GM23338 (cell line): ENCODE measurements at regions not wholly inside any gene's neighbourhood (a gene's known extent, or its start where the extent isn't known, plus 50 kb on each side); places are given as distances from the start of the nearest gene placed in this dataset.
A peak's percentile ranks its signal among the peaks of the same experiment; 100 is the strongest.

Experiments used
- ATAC-seq: fragments of 200-7000 bp; cut with Tn5 transposase; 3 replicates; pipeline ENCODE4 v1.9.1; 2020
- DNase-seq: peaks from one replicate; pipeline ENCODE4 v3.0.0-alpha.2; 2015; ENCODE audit warnings: low spot score
- H2AFZ ChIP-seq: fragments of 200-600 bp; sonication (generic); 2 replicates; pipeline ENCODE4 v1.8.0; 2016; ENCODE audit warnings: antibody characterized with exemption, mild to moderate bottlenecking, moderate library complexity
- H3F3A ChIP-seq: fragments of 200-600 bp; sonication (generic); replicated peaks from 2 replicates; pipeline ENCODE4 v1.8.0; 2017; ENCODE audit warnings: antibody characterized with exemption, mixed run types, low read depth
- H3K27ac ChIP-seq: fragments of 200-600 bp; sonication (generic); 2 replicates; pipeline ENCODE4 v1.6.1; 2016; ENCODE audit warnings: low read depth
- H3K27me3 ChIP-seq: fragments of 200-600 bp; sonication (generic); 2 replicates; pipeline ENCODE4 v1.8.0; 2016; ENCODE audit warnings: mild to moderate bottlenecking, mixed run types, moderate library complexity; ENCODE audit not compliant: insufficient read depth
- H3K36me3 ChIP-seq: fragments of 200-600 bp; sonication (generic); 2 replicates; pipeline ENCODE4 v1.8.0; 2016; ENCODE audit warnings: mild to moderate bottlenecking; ENCODE audit not compliant: insufficient read depth
- H3K4me1 ChIP-seq: fragments of 200-600 bp; sonication (generic); 2 replicates; pipeline ENCODE4 v1.8.0; 2016; ENCODE audit warnings: mild to moderate bottlenecking, moderate library complexity; ENCODE audit not compliant: insufficient read depth
- H3K4me2 ChIP-seq: fragments of 200-600 bp; sonication (generic); 2 replicates; pipeline ENCODE4 v1.7.1; 2017; ENCODE audit warnings: mixed run types
- H3K4me3 ChIP-seq: fragments of 200-600 bp; sonication (generic); 2 replicates; pipeline ENCODE4 v1.6.1; 2016; ENCODE audit warnings: mixed run types
- H3K79me2 ChIP-seq: fragments of 200-600 bp; sonication (generic); replicated peaks from 2 replicates; pipeline ENCODE4 v1.8.0; 2017; ENCODE audit warnings: mild to moderate bottlenecking; ENCODE audit not compliant: insufficient read depth
- H3K9me2 ChIP-seq: fragments of 200-600 bp; sonication (generic); 2 replicates; pipeline ENCODE4 v1.8.0; 2017; ENCODE audit not compliant: insufficient read depth
- H4K20me1 ChIP-seq: fragments of 200-600 bp; sonication (generic); replicated peaks from 2 replicates; pipeline ENCODE4 v1.8.0; 2017; ENCODE audit warnings: mild to moderate bottlenecking; ENCODE audit not compliant: insufficient read depth
- H3K27ac Mint-ChIP-seq: 2 replicates; pipeline ENCODE4 v1.8.0; 2020; ENCODE audit warnings: inconsistent platforms, mild to moderate bottlenecking, moderate library complexity, mixed read lengths
- H3K27me3 Mint-ChIP-seq: 3 replicates; pipeline ENCODE4 v1.8.0; 2022; ENCODE audit warnings: low read depth, mild to moderate bottlenecking, moderate library complexity, mixed read lengths, inconsistent platforms; ENCODE audit not compliant: insufficient read depth, poor library complexity
- H3K36me3 Mint-ChIP-seq: 3 replicates; pipeline ENCODE4 v1.8.0; 2021; ENCODE audit warnings: low read depth, mild to moderate bottlenecking, inconsistent platforms, moderate library complexity, mixed read lengths
- H3K4me1 Mint-ChIP-seq: 3 replicates; pipeline ENCODE4 v1.8.0; 2020; ENCODE audit warnings: mild to moderate bottlenecking, inconsistent platforms, mixed read lengths
- H3K4me3 Mint-ChIP-seq: 3 replicates; pipeline ENCODE4 v1.8.0; 2021; ENCODE audit warnings: moderate library complexity, mild to moderate bottlenecking, inconsistent platforms, mixed read lengths
- H3K9me3 Mint-ChIP-seq: 3 replicates; pipeline ENCODE4 v1.8.0; 2020; ENCODE audit warnings: moderate library complexity, mild to moderate bottlenecking, inconsistent platforms, mixed read lengths
- CTCF ChIP-seq, 2 experiments: fragments of 200-600 bp in 1 of 2; sonication (generic) in 1 of 2; conservative IDR thresholded peaks; 2 replicates each; pipeline versions ENCODE4 v1.5.1 to v1.6.1; 2016 to 2017; ENCODE audit warnings: antibody characterized with exemption in 2 of 2, low read depth in 2 of 2, mild to moderate bottlenecking in 2 of 2, moderate library complexity in 1 of 2
- ETS1 ChIP-seq: IDR thresholded peaks from 2 replicates; pipeline ENCODE4 v1.6.1; 2016; ENCODE audit warnings: antibody characterized with exemption
- EZH2phosphoT487 ChIP-seq: fragments of 200-600 bp; sonication (generic); IDR thresholded peaks from one replicate; pipeline ENCODE4 v1.8.1; 2018; ENCODE audit warnings: antibody characterized with exemption; ENCODE audit not compliant: unreplicated experiment
- NANOG ChIP-seq: IDR thresholded peaks from 2 replicates; pipeline ENCODE4 v1.6.1; 2016; ENCODE audit warnings: antibody characterized with exemption, borderline replicate concordance
- POLR2AphosphoS5 ChIP-seq: IDR thresholded peaks from 2 replicates; pipeline ENCODE4 v1.6.1; 2016; ENCODE audit warnings: antibody characterized with exemption, low read depth
- REST ChIP-seq: IDR thresholded peaks from one replicate; pipeline ENCODE4 v1.6.1; 2018; ENCODE audit warnings: antibody characterized with exemption; ENCODE audit not compliant: unreplicated experiment
- ZNF114 ChIP-seq: fragments of 250-450 bp; sonication (Bioruptor Pico); IDR thresholded peaks from 2 replicates; pipeline ENCODE4 v1.5.0; 2020; ENCODE audit warnings: mild to moderate bottlenecking, moderate library complexity

GRCh38 chr21:18772897-18773296 is 369.3 kb upstream of the TMPRSS15 start:
- 0 out of 3 replicates have a peak, but pooled peaks cover 5% of the 10 kb centered on the region for H3K4me1 Mint-ChIP-seq
- Histone ChIP-seq H3K4me3 (no peak overlapping the region), H3K79me2 (no peaks in the 10 kb centered on the region), H2AFZ (no peak overlapping the region), H4K20me1 (no peaks in the 10 kb centered on the region), H3K27me3 (no peaks in the 10 kb centered on the region), H3K27ac (no peak overlapping the region), H3K36me3 (no peaks in the 10 kb centered on the region), H3K4me2 (no peak overlapping the region), H3F3A (no peaks in the 10 kb centered on the region), H3K9me2 (no peaks in the 10 kb centered on the region), H3K4me1 (no peaks in the 10 kb centered on the region)
- TF ChIP-seq CTCF (conservative IDR thresholded peaks at IDR 0.05; ENCODE audit: low read depth in 2 of 2) (no peak), REST (no peak), NANOG (no peak), EZH2phosphoT487 (no peak), ZNF114 (no peak), POLR2AphosphoS5 (no peak)
- no peaks in the 10 kb centered on the region for H3K9me3 Mint-ChIP-seq
- H3K36me3 Mint-ChIP-seq: peaks cover 3% of the 10 kb centered on the region; the same call in 1 of the 3 replicates
- no peak overlapping the region for H3K27ac Mint-ChIP-seq
- H3K4me3 Mint-ChIP-seq: no peak overlapping the region
- DNase-seq: no peak
- ATAC-seq: no peak
- no peaks in the 10 kb centered on the region for H3K27me3 Mint-ChIP-seq

GRCh38 chr21:18776936-18777335 is 373.4 kb upstream of the TMPRSS15 start:
- H2AFZ ChIP-seq: peak overlapping the region; percentile 3; the same call in 1 of the 2 replicates
- no peaks in the 10 kb centered on the region for H3K9me2 ChIP-seq
- no peak overlapping the region for H3K27ac ChIP-seq
- no peaks in the 10 kb centered on the region for H3K9me3 Mint-ChIP-seq
- H3K36me3 ChIP-seq: no peaks in the 10 kb centered on the region
- no peak overlapping the region for H3K4me3 Mint-ChIP-seq
- H3K27me3 ChIP-seq: no peaks in the 10 kb centered on the region
- H3K4me3 ChIP-seq: no peak overlapping the region
- H3K4me1 ChIP-seq: no peaks in the 10 kb centered on the region
- H3K4me1 Mint-ChIP-seq: 0 out of 3 replicates have a peak, but pooled peaks cover 5% of the 10 kb centered on the region
- H3K36me3 Mint-ChIP-seq: peaks cover 3% of the 10 kb centered on the region; the same call in 1 of the 3 replicates
- TF ChIP-seq ETS1 (no peak), POLR2AphosphoS5 (no peak)
- no peaks in the 10 kb centered on the region for H3K27me3 Mint-ChIP-seq
- no peaks in the 10 kb centered on the region for H3F3A ChIP-seq
- H3K79me2 ChIP-seq: no peaks in the 10 kb centered on the region
- no peaks in the 10 kb centered on the region for H4K20me1 ChIP-seq
- no peak overlapping the region; the same call in 1 of the 2 replicates for H3K27ac Mint-ChIP-seq
- DNase-seq (peak; percentile 1), ATAC-seq (no peak)
- no peak overlapping the region for H3K4me2 ChIP-seq
